Peyer's patch (tissue), 4 donors: ENCODE measurements at regions not wholly inside any gene's neighbourhood (a gene's known extent, or its start where the extent isn't known, plus 50 kb on each side); places are given as distances from the start of the nearest gene placed in this dataset.

Source experiments
- CTCF ChIP-seq, 6 experiments: fragments of 450-650 bp in 4 of 6; fragments of 200-600 bp in 2 of 6; sonication (generic) in 1 of 6; IDR thresholded peaks; one replicate each; pipeline ENCODE4 v1.5.1; 2017 to 2019; ENCODE audit warnings: antibody characterized with exemption in 6 of 6, mild to moderate bottlenecking in 3 of 6, moderate library complexity in 1 of 6
- POLR2A ChIP-seq, 2 donors: fragments of 450-650 bp; IDR thresholded peaks; one replicate each; pipeline ENCODE4 v1.5.1; 2017; ENCODE audit warnings: antibody characterized with exemption in 2 of 2, mild to moderate bottlenecking in 2 of 2, moderate library complexity in 2 of 2

GRCh38 chr15:61721418-61721817, 338.8 kb downstream of the VPS13C start:
- TF ChIP-seq CTCF (IDR thresholded peaks at IDR 0.05), result no peak
- no peak for TF ChIP-seq POLR2A (IDR thresholded peaks at IDR 0.05)
